A549 (cell line): ENCODE measurements at regions not wholly inside any gene's neighbourhood (a gene's known extent, or its start where the extent isn't known, plus 50 kb on each side); places are given as distances from the start of the nearest gene placed in this dataset.

Source experiments
- CEBPB ChIP-seq, 2 experiments: fragments of >200 bp in 1 of 2; sonication (Bioruptor Twin) in 1 of 2; formaldehyde crosslinking in 1 of 2; IDR thresholded peaks; 2 replicates each; pipeline ENCODE4 v1.6.1; 2012 to 2016
- CTCF ChIP-seq: fragments of >200 bp; sonication (Bioruptor Twin); formaldehyde crosslinking; IDR thresholded peaks from 3 replicates; pipeline ENCODE4 v1.5.1; 2016
- ELK1 ChIP-seq: fragments of 150-350 bp; IDR thresholded peaks from 2 replicates; pipeline ENCODE4 v1.6.1; 2014; ENCODE audit warnings: low read depth, mild to moderate bottlenecking, low read length
- EP300 ChIP-seq, 2 experiments: fragments of >200 bp; sonication (Bioruptor Twin); formaldehyde crosslinking; IDR thresholded peaks; 2 replicates in 1 of 2; 3 replicates in 1 of 2; pipeline ENCODE4 v1.6.1; 2016 to 2017
- MAX ChIP-seq: IDR thresholded peaks from 2 replicates; pipeline ENCODE4 v1.6.1; 2012
- MAZ ChIP-seq: fragments of 150-350 bp; IDR thresholded peaks from 2 replicates; pipeline ENCODE4 v1.6.1; 2014; ENCODE audit warnings: antibody characterized with exemption, low read depth, low read length, borderline replicate concordance
- POLR2A ChIP-seq: IDR thresholded peaks from 2 replicates; pipeline ENCODE4 v1.6.1; 2012; ENCODE audit warnings: mild to moderate bottlenecking, low read length
- RARB ChIP-seq: fragments of 250-450 bp; sonication (Bioruptor Pico); IDR thresholded peaks from 2 replicates; pipeline ENCODE4 v1.8.0; 2021; ENCODE audit warnings: mild to moderate bottlenecking, moderate library complexity
- RCOR1 ChIP-seq: fragments of 150-350 bp; IDR thresholded peaks from 2 replicates; pipeline ENCODE4 v1.6.1; 2014; ENCODE audit warnings: antibody characterized with exemption, low read length, low read depth
- RFX5 ChIP-seq: fragments of 450-650 bp; IDR thresholded peaks from 2 replicates; pipeline ENCODE4 v1.7.1; 2014; ENCODE audit warnings: antibody characterized with exemption, mild to moderate bottlenecking, moderate library complexity
- SREBF2 ChIP-seq: fragments of 450-650 bp; IDR thresholded peaks from 2 replicates; pipeline ENCODE4 v1.6.1; 2014; ENCODE audit warnings: mild to moderate bottlenecking, moderate library complexity

- TF ChIP-seq CTCF = no peak
- TF ChIP-seq MAZ = no peak
- TF ChIP-seq RARB (CRISPR knock-in tag) = no peak
- TF ChIP-seq EP300 (IDR thresholded peaks at IDR 0.05) = no peak
- TF ChIP-seq MAX = no peak
- no peak for TF ChIP-seq CEBPB (IDR thresholded peaks at IDR 0.05)
- TF ChIP-seq RCOR1 = no peak
- TF ChIP-seq POLR2A = no peak
- TF ChIP-seq RFX5 = no peak
- TF ChIP-seq ELK1 = no peak
- TF ChIP-seq SREBF2 = no peak
Measured at GRCh38 chr20:59110607-59111006, 53.0 kb upstream of the ZNF831 start.
